Jurkat, Clone E6-1 (cell line): ENCODE measurements at regions not wholly inside any gene's neighbourhood (a gene's known extent, or its start where the extent isn't known, plus 50 kb on each side); places are given as distances from the start of the nearest gene placed in this dataset.
"Not testable (repeated sequence)": the region's sequence is repeated elsewhere in the genome, so short reads cannot be mapped to it uniquely, and the experiment has no call there.

Experiments
- DNase-seq: peaks from one replicate; pipeline ENCODE4 v3.0.0-alpha.2; 2011; ENCODE audit warnings: low read depth, low spot score
- H3K4me3 ChIP-seq: 2 replicates; pipeline ENCODE4 v1.5.1; 2011; ENCODE audit warnings: mild to moderate bottlenecking, low read length, control low read depth, moderate library complexity

GRCh38 chr11:33976495-33977199, 74.9 kb upstream of the CAPRIN1 start:
- DNase-seq = no peak

GRCh38 chr11:33974804-33975203, 76.7 kb upstream of the CAPRIN1 start:
- no peak for DNase-seq
- no peak overlapping the region for H3K4me3 ChIP-seq

More at GRCh38 chr11:33976495-33977199, 74.9 kb upstream of the CAPRIN1 start:
- H3K4me3 ChIP-seq = no peak overlapping the region

- not testable (repeated sequence) for DNase-seq, H3K4me3 ChIP-seq
Observed at GRCh38 chr11:33971530-33971929, 79.7 kb upstream of the LMO2 start.

- no peak overlapping the region for H3K4me3 ChIP-seq
- peak; percentile 31 for DNase-seq
Observed at GRCh38 chr11:33970984-33971466, 79.1 kb upstream of the LMO2 start.

GRCh38 chr11:33967451-33967850, 75.6 kb upstream of the LMO2 start:
- H3K4me3 ChIP-seq = no peak overlapping the region
- no peak for DNase-seq

- no peak for DNase-seq
- no peak overlapping the region for H3K4me3 ChIP-seq
Observed at GRCh38 chr11:33965032-33965431, 73.2 kb upstream of the LMO2 start.

GRCh38 chr11:33959855-33960400, 68.1 kb upstream of the LMO2 start:
- DNase-seq = no peak
- no peak overlapping the region for H3K4me3 ChIP-seq

- H3K4me3 ChIP-seq = no peak overlapping the region
- no peak for DNase-seq
Observed at GRCh38 chr11:33957304-33957917, 65.5 kb upstream of the LMO2 start.

GRCh38 chr11:33956611-33957010, 64.7 kb upstream of the LMO2 start:
- H3K4me3 ChIP-seq = no peak overlapping the region
- no peak for DNase-seq

- DNase-seq = no peak
- no peak overlapping the region for H3K4me3 ChIP-seq
Observed at GRCh38 chr11:33953289-33953688, 61.4 kb upstream of the LMO2 start.

- no peak overlapping the region for H3K4me3 ChIP-seq
- DNase-seq = no peak
Observed at GRCh38 chr11:33952805-33953204, 60.9 kb upstream of the LMO2 start.

- DNase-seq = no peak
- no peak overlapping the region for H3K4me3 ChIP-seq
Observed at GRCh38 chr11:33949252-33949913, 57.5 kb upstream of the LMO2 start.

- no peak overlapping the region for H3K4me3 ChIP-seq
- no peak for DNase-seq
Observed at GRCh38 chr11:33948494-33948893, 56.6 kb upstream of the LMO2 start.

- DNase-seq, H3K4me3 ChIP-seq: not testable (repeated sequence)
Observed at GRCh38 chr11:33947918-33948317, 56.0 kb upstream of the LMO2 start.

GRCh38 chr11:33946930-33947329, 55.1 kb upstream of the LMO2 start:
- no peak overlapping the region for H3K4me3 ChIP-seq
- no peak for DNase-seq

GRCh38 chr11:33945481-33946268, 53.8 kb upstream of the LMO2 start:
- DNase-seq = no peak
- no peak overlapping the region for H3K4me3 ChIP-seq

GRCh38 chr11:33944693-33945424, 53.0 kb upstream of the LMO2 start:
- DNase-seq = no peak
- H3K4me3 ChIP-seq = no peak overlapping the region

- DNase-seq = no peak
- no peak overlapping the region for H3K4me3 ChIP-seq
Observed at GRCh38 chr11:33944345-33944692, 52.4 kb upstream of the LMO2 start.

GRCh38 chr11:33942954-33943353, 51.1 kb upstream of the LMO2 start:
- no peak overlapping the region for H3K4me3 ChIP-seq
- no peak for DNase-seq
